ENCODE measurements at regions not wholly inside any gene's neighbourhood (a gene's known extent, or its start where the extent isn't known, plus 50 kb on each side); places are given as distances from the start of the nearest gene placed in this dataset.

DNA sequence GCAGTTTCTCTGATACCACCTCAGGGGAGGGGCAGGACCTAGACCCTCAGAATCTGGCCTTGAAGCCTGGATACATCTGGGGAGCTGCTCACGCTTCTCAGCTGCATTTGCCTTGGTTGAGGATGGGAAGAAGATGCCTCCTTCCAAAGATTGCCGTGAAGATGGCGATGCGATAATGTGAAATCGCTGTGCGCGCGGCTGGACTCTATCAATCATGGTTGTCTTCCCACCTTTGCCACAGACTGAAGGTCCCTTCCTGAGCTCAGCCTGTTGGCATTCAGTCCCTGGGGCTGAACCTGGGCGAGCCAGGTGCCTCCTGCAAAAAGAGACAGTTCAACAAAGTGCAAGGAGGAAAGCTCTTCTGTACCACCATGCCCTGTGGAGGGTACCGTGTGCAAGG lies 114.4 kb upstream of the SLC45A1 start:
- POLR2A ChIA-PET (ENCODE audit: unreplicated experiment), result interaction anchor here (0.5 to 1.0 kb wide), 4 partner anchors 56 to 193 kb away, joined by 3 to 10 read pairs (median 4); no protein-coding TSS in a partner anchor
- TF ChIP-seq CTCF (conservative IDR thresholded peaks at IDR 0.05) (no peak), EZH2 (IDR thresholded peaks at IDR 0.05; ENCODE audit: low read depth) (no peak)
- BruUV-seq (replicated peaks), result no TSS peak
- Histone ChIP-seq H3K27me3 (ENCODE audit: insufficient read depth, low read depth) (no peaks in the 10 kb centered on the region), H3K4me2 (peak overlapping the region; percentile 97), H3K4me1 (replicated peaks; ENCODE audit: insufficient read depth) (peaks cover 74% of the 10 kb centered on the region), H3K4me3 (peak overlapping the region; percentile 61; the same call in 1 of the 2 replicates), H3F3A (ENCODE audit: insufficient read depth, low read depth) (peaks cover 66% of the 10 kb centered on the region), H3K9me3 (ENCODE audit: insufficient read depth, low read depth) (no peaks in the 10 kb centered on the region), H3K9me2 (ENCODE audit: insufficient read depth) (no peaks in the 10 kb centered on the region), H2AFZ (no peak overlapping the region), H3K79me2 (ENCODE audit: low read depth) (peaks cover 15% of the 10 kb centered on the region), H4K20me1 (ENCODE audit: insufficient read depth) (no peaks in the 10 kb centered on the region), H3K36me3 (ENCODE audit: low read depth) (no peaks in the 10 kb centered on the region), H3K27ac (peak overlapping the region; percentile 100)
- DNase-seq, result no peak
- CTCF ChIA-PET, result interaction anchor here (0.6 to 2.1 kb wide), 2 partner anchors 111 to 586 kb away, joined by 6 to 9 read pairs; no protein-coding TSS in a partner anchor
- intact Hi-C loops (cut with micrococcal nuclease; ENCODE audit: unreplicated experiment), result loop anchor here (5.0 kb wide), 4 partner anchors 51 to 186 kb away; no protein-coding TSS in a partner anchor

DNA sequence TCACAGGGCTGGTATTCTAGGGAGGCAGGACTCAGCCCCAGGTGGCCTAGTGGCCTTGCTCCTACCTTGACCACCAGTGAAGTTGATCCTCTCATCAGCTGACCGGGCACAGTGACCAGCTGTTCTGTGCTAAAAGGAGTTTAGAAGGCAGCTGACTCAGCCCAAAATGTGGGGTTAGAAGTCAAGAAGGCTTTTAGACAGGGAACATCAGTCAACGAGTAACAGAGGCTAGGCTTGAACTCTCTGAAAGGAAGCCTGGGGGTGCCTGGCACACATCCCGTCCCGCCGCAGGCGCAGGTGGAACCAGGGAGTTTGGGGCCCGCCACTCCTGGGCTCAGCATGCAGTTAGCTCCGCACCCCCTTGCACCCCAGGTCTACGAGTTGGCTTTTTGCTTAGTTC lies 114.9 kb upstream of the SLC45A1 start:
- Histone ChIP-seq H3K9me2 (ENCODE audit: insufficient read depth) (no peaks in the 10 kb centered on the region), H3K4me1 (replicated peaks; ENCODE audit: insufficient read depth) (peaks cover 79% of the 10 kb centered on the region), H3K4me2 (peak overlapping the region; percentile 97), H3K27ac (peak overlapping the region; percentile 100), H3K27me3 (ENCODE audit: insufficient read depth, low read depth) (no peaks in the 10 kb centered on the region), H3F3A (ENCODE audit: insufficient read depth, low read depth) (peaks cover 66% of the 10 kb centered on the region), H3K36me3 (ENCODE audit: low read depth) (no peaks in the 10 kb centered on the region), H3K9me3 (ENCODE audit: insufficient read depth, low read depth) (no peaks in the 10 kb centered on the region), H3K79me2 (ENCODE audit: low read depth) (peaks cover 15% of the 10 kb centered on the region), H3K4me3 (peak overlapping the region; percentile 61; the same call in 1 of the 2 replicates), H4K20me1 (ENCODE audit: insufficient read depth) (no peaks in the 10 kb centered on the region), H2AFZ (no peak overlapping the region)
- no peak for DNase-seq
- intact Hi-C loops (cut with micrococcal nuclease; ENCODE audit: unreplicated experiment), result loop anchor here (5.0 kb wide), 4 partner anchors 51 to 186 kb away; no protein-coding TSS in a partner anchor
- no TSS peak for BruUV-seq (replicated peaks)
- TF ChIP-seq CTCF (conservative IDR thresholded peaks at IDR 0.05) (no peak), EZH2 (IDR thresholded peaks at IDR 0.05; ENCODE audit: low read depth) (no peak)
- CTCF ChIA-PET, result interaction anchor here (2.1 kb wide), 1 partner anchor 111 kb away, joined by 9 read pairs; no protein-coding TSS in a partner anchor
- POLR2A ChIA-PET (ENCODE audit: unreplicated experiment), result interaction anchor here (0.5 to 0.6 kb wide), 2 partner anchors 82 to 192 kb away, joined by 5 to 6 read pairs; no protein-coding TSS in a partner anchor

DNA sequence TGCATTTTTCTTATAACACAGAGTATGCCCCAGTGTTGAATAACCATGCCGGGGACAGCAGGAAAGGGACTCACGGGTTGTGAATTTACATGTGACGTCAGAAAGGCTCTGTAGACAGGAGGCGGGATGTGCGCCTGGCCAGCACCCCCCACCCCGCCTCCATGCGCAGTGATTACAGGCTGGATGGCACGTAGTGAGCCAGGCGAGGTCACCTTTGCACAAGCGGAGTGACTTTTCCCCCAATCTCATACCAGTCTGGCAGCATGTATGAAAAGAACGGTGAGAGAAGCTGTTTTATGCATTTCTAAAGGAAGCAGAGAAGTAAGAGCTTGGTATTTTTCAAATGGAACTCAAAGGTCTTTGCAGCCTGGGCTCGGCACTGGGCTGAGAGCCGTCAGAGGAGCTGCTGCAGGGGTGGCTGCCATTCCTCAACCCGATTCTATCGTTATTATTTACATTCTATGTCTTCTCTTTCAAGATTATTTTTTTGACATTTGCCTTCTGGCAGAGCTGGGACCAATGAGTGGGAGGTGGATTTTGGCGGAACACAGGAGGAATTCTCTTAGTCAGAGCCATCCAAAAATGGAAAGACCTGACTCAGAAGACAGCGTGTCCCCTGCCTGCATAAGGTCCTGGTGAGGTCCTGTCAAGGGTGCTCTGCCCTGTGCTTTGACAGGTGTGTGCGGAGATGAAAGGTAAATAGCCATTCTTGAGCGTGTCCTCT lies 115.6 kb upstream of the SLC45A1 start:
- H2AFZ ChIP-seq, result no peak overlapping the region
- intact Hi-C loops (cut with micrococcal nuclease; ENCODE audit: unreplicated experiment), result loop anchor here (1.0 to 5.0 kb wide), 9 partner anchors 20 to 185 kb away; no protein-coding TSS in a partner anchor
- ChIA-PET POLR2A (ENCODE audit: unreplicated experiment) (interaction anchor here (0.5 to 1.1 kb wide), 8 partner anchors 57 to 186 kb away, joined by 3 to 8 read pairs (median 4); no protein-coding TSS in a partner anchor), CTCF (interaction anchor here (1.0 kb wide), 1 partner anchor 112 kb away, joined by 3 read pairs; no protein-coding TSS in a partner anchor)
- peaks cover 66% of the 10 kb centered on the region for H3F3A ChIP-seq (ENCODE audit: insufficient read depth, low read depth)
- H4K20me1 ChIP-seq (ENCODE audit: insufficient read depth), result no peaks in the 10 kb centered on the region
- no peaks in the 10 kb centered on the region for H3K9me2 ChIP-seq (ENCODE audit: insufficient read depth)
- no peaks in the 10 kb centered on the region for H3K36me3 ChIP-seq (ENCODE audit: low read depth)
- BruUV-seq (replicated peaks), result no TSS peak
- TF ChIP-seq EZH2 (IDR thresholded peaks at IDR 0.05; ENCODE audit: low read depth), result no peak
- no peak for TF ChIP-seq CTCF (conservative IDR thresholded peaks at IDR 0.05)
- peaks cover 15% of the 10 kb centered on the region for H3K79me2 ChIP-seq (ENCODE audit: low read depth)
- peak; percentile 85 to 89 for DNase-seq
- H3K27ac ChIP-seq, result peak overlapping the region; percentile 100
- peaks cover 84% of the 10 kb centered on the region for H3K4me1 ChIP-seq (replicated peaks; ENCODE audit: insufficient read depth)
- H3K4me3 ChIP-seq, result peak overlapping the region; percentile 61
- H3K4me2 ChIP-seq, result peak overlapping the region; percentile 97
- H3K9me3 ChIP-seq (ENCODE audit: insufficient read depth, low read depth), result no peaks in the 10 kb centered on the region
- H3K27me3 ChIP-seq (ENCODE audit: insufficient read depth, low read depth), result no peaks in the 10 kb centered on the region

Measured in PC-9 (cell line).